G401 (cell line): ENCODE measurements at regions not wholly inside any gene's neighbourhood (a gene's known extent, or its start where the extent isn't known, plus 50 kb on each side); places are given as distances from the start of the nearest gene placed in this dataset.
"Not testable (repeated sequence)": the region's sequence is repeated elsewhere in the genome, so short reads cannot be mapped to it uniquely, and the experiment has no call there.

Experiments
- DNase-seq: peaks from one replicate; pipeline ENCODE4 v3.0.0-alpha.2; 2015; ENCODE audit warnings: low spot score
- in situ Hi-C: cut with HindIII; loops from 2 replicates; pipeline ENCODE4 v1.10.0; 2016; ENCODE audit warnings: low sequenced_read_pairs, mixed read lengths

DNA sequence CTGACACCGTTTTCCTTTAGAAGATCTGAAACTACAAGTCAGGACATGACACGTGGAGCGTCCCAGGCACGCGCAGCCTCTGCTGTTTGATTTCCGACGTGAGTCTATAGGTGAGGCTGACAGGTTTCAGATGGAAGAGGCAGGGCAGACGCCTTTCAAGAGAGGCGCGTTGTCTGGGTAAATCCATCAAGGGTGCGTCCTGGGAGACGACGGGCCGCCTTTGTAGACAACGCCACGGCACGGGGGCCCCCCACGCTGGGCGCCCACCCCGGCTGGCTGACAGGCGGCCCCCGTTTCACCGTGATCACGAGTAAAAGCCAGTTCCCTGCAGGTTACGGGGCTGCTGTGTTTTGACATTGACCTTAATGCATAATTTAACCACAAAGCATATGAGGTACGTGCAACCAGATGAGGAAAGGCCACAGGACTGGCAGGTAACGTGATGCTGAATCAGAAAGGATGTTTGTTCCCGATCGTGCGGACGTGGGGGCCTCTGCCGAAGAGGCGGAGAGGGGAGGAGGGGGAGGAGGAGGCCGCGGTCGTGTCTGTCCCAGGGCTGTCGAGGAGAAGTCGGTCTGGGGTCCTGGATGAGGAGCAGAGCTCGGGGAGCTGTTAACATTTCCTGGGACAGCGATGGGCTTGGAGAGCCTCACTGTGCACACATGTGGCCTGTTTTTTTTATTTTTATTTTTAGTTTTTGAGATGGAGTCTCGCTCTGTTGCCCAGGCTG is 51.1 kb upstream of the PPP2R3B start:
- in situ Hi-C loops = no loop called here
- no peak for DNase-seq

DNA sequence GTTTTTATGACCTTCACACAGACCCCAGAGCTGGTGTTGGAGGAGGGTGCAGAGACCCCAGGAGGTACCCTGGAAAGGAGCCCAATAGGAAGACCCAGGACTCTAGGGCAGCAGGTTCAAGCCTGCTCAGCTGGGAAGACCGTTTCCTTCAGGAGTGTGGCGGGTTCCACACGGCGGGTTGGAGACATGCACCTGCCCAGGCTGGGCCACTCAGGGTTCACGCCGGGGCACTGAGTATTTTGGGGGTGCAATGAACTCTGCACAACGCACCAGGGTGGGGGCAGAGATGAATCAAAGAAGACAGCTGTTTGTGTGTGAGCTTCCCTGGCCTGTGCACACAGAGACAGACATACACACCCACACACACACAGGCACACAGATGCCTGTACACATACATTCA is 52.5 kb upstream of the PPP2R3B start:
- in situ Hi-C loops = no loop called here

DNA sequence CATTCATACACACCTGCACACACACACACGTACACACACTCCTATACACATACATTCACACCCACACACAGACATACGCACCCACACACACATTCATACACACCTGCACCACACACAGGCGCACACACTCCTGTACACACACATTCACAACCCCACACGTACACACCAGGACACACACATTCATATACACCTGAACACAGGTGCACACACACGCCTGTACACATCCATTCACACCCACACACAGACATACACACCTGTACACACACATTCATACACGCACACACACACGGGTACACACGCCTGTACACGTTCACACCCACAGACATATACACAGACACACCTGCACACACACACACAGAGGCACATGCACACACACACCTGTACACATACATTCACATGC is 53.0 kb upstream of the PPP2R3B start:
- in situ Hi-C loops = no loop called here
- DNase-seq = no peak

More for the DNA sequence above, 52.5 kb upstream of the PPP2R3B start:
- no peak for DNase-seq

DNA sequence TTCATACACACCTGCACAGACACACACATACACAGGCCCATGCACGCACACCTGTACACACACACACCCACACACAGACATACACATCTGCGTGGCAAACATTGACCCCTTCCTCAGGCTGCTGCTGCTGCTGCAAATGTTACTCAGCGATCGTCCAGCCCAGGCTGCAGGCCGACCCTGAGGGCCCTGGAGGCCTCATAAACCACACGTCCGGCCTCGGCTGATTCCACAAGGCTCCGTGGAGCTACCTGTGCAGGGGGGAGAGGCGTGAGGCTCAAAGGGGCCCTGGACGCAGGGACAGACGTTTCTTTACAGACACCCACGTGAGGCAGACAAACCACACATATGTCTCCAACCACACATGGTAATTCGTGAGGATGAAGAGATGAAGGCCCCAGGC is 53.9 kb upstream of the PPP2R3B start:
- DNase-seq = no peak
- in situ Hi-C loops = no loop called here

DNA sequence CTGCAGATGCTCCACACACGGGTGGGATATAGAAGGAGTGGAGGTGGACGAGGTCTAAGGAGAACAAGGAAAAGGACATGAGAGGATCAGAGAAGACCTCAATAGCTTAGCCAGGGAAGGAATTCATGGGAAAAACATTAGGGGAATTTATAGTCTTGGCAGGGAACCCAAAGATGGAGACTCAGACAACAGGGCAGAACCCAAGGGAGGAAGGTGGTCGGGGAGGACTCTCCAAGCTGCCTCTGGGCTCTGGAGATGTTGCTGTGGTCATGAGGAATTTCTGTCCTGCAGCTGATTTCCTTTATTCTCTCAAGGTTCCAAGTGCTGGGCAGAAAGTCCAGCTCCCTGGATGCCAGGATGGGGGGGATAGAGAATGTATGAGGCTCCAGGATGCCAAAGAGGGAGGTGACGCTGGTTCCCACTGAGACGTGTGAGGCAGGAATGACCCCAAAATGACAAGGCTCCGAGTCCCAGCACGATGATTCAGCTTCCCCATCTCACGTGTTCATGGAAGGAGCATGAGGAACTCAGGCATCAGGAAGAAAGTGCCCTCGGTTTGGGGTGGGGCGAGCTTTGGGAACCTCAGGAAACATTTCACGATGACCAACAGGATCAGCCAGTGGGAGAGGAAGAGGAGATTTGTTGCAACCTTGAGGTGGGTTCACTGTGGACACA is 57.0 kb upstream of the PPP2R3B start:
- in situ Hi-C loops = no loop called here
- DNase-seq = no peak

DNA sequence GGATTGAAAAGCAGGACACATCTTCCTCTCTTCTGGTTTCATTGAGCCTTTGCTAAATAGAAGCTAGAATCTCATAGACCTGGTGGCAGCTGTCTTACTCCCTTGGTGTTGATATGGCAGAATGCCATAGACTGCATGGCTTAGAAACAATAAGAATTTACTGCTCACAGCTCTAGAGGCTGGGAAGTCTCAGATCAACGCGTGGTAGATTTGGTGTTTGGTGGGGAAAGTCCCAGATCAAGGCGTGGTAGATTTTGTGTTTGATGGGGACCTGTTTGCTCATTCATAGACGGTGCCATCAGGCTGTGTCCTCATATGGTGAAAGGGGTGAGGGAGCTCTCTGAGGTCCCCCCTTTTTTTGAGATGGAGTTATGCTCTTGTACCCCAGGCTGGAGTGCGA is 57.6 kb upstream of the PPP2R3B start:
- no peak for DNase-seq
- in situ Hi-C loops = no loop called here

DNA sequence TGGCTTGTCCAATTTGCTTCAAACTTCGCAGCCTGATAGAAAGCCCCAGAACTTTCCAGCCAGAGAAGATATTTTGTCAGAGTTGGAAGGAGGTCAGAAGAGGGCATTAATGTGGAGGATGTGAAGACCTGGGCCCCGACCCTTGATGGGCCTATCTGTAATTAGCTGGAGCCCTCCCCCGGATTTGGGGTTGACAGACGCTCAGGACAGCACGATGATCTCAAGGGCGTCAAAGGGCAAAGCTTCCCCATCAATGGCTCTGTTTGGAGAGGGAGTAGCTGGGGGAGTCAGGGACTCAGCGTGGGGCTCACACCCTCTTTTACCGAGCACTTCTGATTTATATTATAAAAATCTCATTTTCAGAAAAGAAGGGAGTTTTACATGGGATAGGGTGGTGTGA is 59.0 kb upstream of the PPP2R3B start:
- in situ Hi-C loops = no loop called here
- no peak for DNase-seq

DNA sequence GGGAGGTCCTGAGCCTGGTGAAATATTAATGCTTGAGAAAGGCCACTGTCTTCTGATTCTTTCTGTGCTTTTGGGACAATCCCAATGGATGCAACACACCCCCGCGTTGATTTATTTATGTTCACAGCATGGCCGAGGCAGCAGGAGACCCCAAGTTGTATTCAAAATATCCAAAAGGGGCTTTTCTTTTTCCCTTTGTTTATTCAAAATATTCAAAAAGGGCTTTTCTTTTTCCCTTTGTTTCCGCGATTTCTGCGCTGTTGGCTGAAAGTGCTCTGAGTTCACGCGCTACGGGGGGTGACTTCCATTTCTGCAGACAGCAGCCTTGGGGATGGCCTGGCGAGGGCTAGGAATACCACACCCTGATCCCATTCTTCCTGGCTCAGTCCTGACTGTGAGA is 59.5 kb upstream of the PPP2R3B start:
- in situ Hi-C loops = no loop called here
- DNase-seq = no peak

DNA sequence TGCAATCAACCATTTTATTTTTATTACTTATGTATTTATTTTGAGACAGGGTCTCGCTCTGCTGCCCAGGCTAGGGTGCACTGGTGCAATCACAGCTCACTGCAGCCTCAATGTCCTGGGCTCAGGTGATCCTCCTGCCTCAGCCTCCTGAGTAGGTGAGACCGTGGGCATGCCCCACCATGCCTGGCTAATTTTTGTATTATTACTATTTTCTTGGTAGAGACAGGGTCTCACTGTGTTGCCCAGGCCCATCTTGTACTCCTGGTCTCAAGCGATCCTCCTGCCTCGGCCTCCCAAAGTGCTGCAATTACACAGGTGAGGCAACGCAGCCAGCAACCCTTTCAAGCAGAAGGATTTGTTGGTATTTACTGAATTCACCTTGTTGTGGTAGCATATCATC is 60.3 kb upstream of the PPP2R3B start:
- no peak for DNase-seq
- in situ Hi-C loops = no loop called here

DNA sequence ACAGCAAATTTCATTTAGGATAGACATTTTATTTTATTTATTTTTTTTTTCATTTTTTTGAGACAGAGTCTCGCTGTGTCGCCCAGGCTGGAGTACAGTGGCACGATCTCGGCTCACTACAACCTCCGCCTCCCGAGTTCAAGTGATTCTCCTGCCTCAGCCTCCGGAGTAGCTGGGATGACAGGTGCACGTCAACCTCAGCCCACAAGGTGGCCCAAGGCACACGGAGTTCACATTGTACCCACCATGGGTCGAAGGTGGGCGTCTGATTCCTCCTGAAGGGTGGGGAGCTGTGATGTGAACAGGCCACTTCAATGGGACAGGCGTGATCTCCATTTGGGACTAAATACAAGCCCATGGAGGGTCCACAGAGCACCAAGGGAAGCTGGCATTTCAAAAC is 65.0 kb upstream of the PPP2R3B start:
- DNase-seq, in situ Hi-C loops: not testable (repeated sequence)

DNA sequence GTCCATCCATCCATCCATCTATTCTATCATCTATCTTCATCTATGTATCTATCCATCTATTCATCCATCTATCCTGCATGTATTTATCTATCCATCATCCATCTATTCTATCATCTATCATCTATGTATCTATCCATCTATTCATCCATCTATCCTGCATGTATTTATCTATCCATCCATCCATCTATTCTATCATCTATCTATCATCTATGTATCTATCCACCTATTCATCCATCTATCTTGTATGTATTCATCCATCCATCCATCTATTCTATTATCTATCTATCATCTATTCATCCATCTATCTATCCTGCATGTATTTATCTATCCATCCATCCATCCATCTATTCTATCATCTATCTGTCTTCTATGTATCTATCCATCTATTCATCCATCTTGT is 65.9 kb upstream of the PPP2R3B start:
- no peak for DNase-seq
- in situ Hi-C loops = no loop called here

DNA sequence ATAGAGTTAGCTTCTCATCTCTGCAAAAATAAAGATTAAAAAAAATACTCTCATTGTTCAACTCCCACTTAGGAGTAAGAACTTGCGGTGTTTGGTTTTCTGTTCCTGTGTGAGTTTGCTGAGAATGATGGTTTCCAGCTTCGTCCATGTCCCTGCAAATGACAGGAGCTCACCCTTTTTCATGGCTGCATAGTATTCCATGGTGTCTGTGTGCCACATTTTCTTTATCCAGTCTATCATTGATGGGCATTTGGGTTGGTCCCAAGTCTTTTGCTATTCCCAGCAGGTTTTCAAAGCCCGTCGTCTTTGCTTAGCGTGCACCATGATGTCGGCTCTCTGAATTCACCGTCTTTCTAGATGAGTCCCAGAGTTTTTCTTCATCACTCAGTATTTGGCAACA is 67.8 kb upstream of the PPP2R3B start:
- in situ Hi-C loops = not testable (repeated sequence)

DNA sequence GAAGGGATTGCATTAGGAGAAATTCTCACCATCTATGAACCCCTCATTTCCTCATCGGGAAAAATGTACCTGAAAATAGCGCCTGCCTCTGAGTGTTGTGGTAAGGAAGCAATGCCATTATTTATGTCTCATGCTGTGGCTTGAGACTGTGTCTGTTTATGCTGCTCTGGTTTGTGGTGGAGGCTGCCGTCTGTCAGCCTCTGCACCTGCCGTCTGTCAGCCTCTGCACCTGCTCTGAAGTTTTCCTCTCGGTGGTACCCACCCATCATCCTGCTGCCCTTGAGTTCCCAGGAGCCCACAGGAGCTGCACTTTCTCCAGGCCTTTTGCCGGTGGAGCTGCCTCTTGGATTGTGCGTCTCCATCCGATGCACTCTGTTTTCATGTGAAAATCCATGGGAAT is 68.5 kb upstream of the PPP2R3B start:
- no peak for DNase-seq
- in situ Hi-C loops = no loop called here

More for the DNA sequence above, 67.8 kb upstream of the PPP2R3B start:
- DNase-seq = not testable (repeated sequence)

DNA sequence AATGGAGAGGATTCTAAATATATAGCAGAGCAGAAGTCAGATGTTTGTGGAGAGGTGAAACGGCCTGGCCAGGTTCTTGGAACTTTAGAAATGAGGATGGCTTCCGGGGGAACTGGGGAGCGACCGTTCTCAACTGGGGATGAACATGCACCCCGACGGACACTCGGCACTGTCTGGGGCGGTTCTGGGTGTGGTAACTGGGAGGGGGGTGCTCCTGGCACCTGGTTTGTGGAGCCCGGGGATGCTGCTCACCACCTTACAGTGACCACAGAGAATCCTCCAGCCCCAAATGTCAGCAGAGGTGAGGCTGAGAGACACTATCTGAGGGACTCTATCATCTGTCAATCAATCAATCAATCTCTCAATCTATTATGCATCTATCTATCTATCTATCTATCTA is 69.0 kb upstream of the PPP2R3B start:
- in situ Hi-C loops = no loop called here
- no peak for DNase-seq

DNA sequence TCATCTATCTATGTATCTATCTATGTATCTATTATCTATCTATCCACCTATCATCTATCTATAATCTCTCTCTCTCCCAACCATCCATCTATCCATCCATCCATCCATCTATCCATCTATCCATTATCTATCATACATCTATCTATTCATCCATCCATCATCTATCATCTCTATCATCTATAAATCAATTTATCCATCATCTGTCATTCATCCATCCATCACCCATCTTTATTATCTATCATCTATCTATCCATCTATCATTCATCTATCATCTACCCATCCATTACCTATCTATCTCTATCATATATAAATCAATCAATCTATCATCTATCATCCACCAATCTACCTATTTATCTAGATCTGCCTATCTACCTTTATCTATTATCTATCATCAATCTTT is 69.4 kb upstream of the PPP2R3B start:
- in situ Hi-C loops = no loop called here
- no peak for DNase-seq

DNA sequence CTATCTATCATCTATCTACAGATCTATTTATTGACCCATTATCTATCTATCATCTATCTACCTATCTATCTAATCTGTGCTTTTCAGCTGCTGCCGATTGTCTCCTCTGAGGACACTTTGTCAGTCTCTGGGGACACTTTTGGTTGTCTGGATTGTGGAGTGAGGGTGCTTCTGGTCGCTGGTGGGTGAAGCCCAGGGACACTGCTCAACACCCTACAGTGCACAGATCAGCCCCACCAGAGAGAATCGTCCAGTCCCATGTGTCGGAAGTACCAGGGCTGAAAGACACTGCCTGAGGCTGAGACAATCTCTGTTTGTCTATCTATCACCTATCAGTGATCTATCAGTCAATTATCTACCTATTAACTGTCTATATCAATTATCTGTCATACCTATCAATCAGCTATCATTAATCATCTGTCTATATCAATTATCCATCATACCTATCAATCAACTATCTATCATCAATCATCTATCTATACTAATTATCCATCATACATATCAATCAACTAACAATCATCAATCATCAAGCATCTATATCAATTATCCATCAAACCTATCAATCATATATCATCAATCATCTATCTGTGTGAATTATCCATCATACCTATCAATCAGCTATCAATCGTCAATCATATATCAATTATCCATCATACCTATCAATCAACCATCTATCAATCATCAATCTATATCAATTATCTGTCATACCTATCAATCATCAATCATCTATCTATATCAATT is 70.0 kb upstream of the PPP2R3B start:
- no peak for DNase-seq
- in situ Hi-C loops = no loop called here

DNA sequence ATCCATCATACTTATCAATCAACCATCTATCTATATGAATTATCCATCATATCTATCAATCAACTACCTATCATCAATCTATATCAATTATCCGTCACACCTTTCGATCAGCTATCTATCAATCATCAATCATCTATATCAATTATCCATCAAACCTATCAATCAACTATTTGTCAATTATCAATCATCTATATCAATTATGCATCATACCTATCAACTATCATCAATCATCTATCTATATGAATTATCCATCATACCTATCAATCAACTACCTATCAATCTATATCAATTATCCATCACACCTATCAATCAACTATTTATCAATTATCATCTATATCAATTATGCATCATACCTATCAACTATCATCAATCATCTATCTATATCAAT is 70.6 kb upstream of the PPP2R3B start:
- DNase-seq = no peak
- in situ Hi-C loops = no loop called here

DNA sequence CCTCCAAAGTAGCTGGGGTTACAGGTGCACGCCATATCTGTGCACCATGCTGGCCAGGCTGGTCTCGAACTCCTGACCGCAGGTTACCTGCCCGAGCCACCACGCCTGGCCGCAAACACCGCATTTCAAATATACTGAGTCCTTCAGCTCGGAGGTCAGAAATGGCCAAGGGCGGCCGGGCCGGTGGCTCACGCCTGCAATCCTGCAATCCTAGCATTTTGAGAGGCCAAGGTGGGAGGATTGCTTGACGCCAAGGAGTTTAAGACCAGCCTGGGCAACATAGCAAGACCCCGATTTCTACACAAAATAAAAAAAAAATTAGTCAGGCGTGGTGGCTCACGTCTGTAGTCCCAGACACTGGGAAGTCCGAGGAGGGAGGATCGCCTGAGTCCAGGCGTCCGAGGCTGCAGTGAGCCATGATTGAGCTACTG is 71.9 kb upstream of the PPP2R3B start:
- no peak for DNase-seq
- in situ Hi-C loops = no loop called here

DNA sequence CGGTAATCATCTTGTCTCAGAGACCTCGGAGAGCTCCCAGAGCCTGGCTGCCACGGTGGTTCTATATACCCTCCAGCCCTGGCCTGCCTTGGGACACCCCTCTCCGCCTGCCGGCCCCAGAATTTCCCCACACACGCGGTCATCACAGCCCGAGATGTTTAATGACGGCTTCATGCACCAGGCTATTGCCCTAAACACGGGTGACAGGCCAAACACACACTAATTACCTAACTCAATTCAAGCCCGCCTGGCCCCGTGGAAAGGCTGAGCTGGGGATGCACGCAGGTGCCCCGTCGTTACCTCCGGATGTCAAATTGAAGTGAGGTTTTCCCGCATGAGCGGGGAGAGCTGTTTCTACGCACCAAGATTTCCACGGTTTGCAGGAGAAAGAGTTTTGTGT is 72.9 kb upstream of the PPP2R3B start:
- in situ Hi-C loops = no loop called here

DNA sequence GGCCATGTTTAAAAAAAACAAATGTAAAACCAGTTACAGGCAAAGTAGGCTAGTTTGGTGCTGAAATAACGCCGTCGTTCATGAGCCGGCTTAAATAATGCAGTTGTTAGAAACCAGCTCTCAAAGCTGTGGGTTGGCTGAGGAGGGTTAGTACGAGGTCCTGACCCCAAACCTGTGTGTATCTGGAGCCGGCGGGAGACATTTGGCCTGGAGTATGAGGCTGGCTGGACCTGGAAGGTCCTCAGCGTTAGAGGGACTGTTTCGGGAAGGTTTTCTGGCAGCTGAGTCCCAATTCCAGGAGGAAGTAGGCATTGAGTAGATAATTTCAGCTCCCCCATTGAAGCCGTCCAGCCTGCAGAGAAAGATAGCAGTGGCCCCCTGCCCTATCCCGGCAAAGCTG is 73.4 kb upstream of the PPP2R3B start:
- in situ Hi-C loops = no loop called here
- DNase-seq = no peak

More for the DNA sequence above, 72.9 kb upstream of the PPP2R3B start:
- DNase-seq = no peak
